Fibroblast of lung (primary cell): ENCODE measurements at regions not wholly inside any gene's neighbourhood (a gene's known extent, or its start where the extent isn't known, plus 50 kb on each side); places are given as distances from the start of the nearest gene placed in this dataset.

Experiments used
- DNase-seq, 2 donors: peaks; one replicate each; pipeline versions ENCODE4 v3.0.0 to v3.0.0-alpha.2; 2010; ENCODE audit warnings: low read depth in 2 of 2
- H2AFZ ChIP-seq: 2 replicates; pipeline ENCODE4 v1.5.1; 2012; ENCODE audit warnings: low read length, control low read depth, inconsistent platforms
- H3K27ac ChIP-seq: 2 replicates; pipeline ENCODE4 v1.5.1; 2011; ENCODE audit warnings: low read length, control low read depth; ENCODE audit not compliant: insufficient read depth
- H3K27me3 ChIP-seq: 2 replicates; pipeline ENCODE4 v1.5.1; 2011; ENCODE audit warnings: mild to moderate bottlenecking, low read length; ENCODE audit not compliant: control insufficient read depth, insufficient read depth
- H3K36me3 ChIP-seq: 2 replicates; pipeline ENCODE4 v1.5.1; 2011; ENCODE audit warnings: low read length; ENCODE audit not compliant: control insufficient read depth, insufficient read depth
- H3K4me1 ChIP-seq: 2 replicates; pipeline ENCODE4 v1.5.1; 2011; ENCODE audit warnings: low read length; ENCODE audit not compliant: control insufficient read depth, insufficient read depth; ENCODE audit errors: extremely low read depth
- H3K4me2 ChIP-seq: 2 replicates; pipeline ENCODE4 v1.5.1; 2011; ENCODE audit warnings: low read length, control low read depth; ENCODE audit not compliant: insufficient read depth; ENCODE audit errors: extremely low read depth
- H3K4me3 ChIP-seq, 4 experiments: fragments of 200-600 bp in 1 of 4; sonication (generic) in 1 of 4; replicated peaks in 1 of 4; 2 replicates each; pipeline ENCODE4 v1.5.1; 2011 to 2016; ENCODE audit warnings: low read length in 4 of 4, low read depth in 3 of 4, mild to moderate bottlenecking in 3 of 4, control low read depth in 2 of 4, inconsistent platforms in 1 of 4, mixed read lengths in 1 of 4; ENCODE audit not compliant: insufficient read depth in 1 of 4; ENCODE audit errors: control extremely low read depth in 1 of 4
- H3K79me2 ChIP-seq: 2 replicates; pipeline ENCODE4 v1.5.1; 2012; ENCODE audit warnings: mild to moderate bottlenecking, low read length, inconsistent platforms; ENCODE audit not compliant: control insufficient read depth, insufficient read depth
- H3K9ac ChIP-seq: 2 replicates; pipeline ENCODE4 v1.5.1; 2011; ENCODE audit warnings: mild to moderate bottlenecking, low read length, control low read depth; ENCODE audit not compliant: insufficient read depth
- H3K9me3 ChIP-seq: 2 replicates; pipeline ENCODE4 v1.5.1; 2012; ENCODE audit warnings: low read depth, low read length; ENCODE audit not compliant: control insufficient read depth, insufficient read depth
- H4K20me1 ChIP-seq: 2 replicates; pipeline ENCODE4 v1.5.1; 2011; ENCODE audit warnings: low read length; ENCODE audit not compliant: control insufficient read depth, insufficient read depth; ENCODE audit errors: extremely low read depth
- EZH2 ChIP-seq: IDR thresholded peaks from 2 replicates; pipeline ENCODE4 v1.5.1; 2012; ENCODE audit warnings: low read length, control low read depth, mild to moderate bottlenecking; ENCODE audit errors: missing control alignments
- TF ChIP-seq, protein P1 (sequence below), 2 donors: IDR thresholded peaks in 1 of 2; conservative IDR thresholded peaks in 1 of 2; 1 replicate in 1 of 2; 2 replicates in 1 of 2; pipeline ENCODE4 v1.5.1; 2011 to 2012; ENCODE audit warnings: low read length in 2 of 2, control low read depth in 1 of 2, inconsistent platforms in 1 of 2, low read depth in 1 of 2, mild to moderate bottlenecking in 1 of 2

DNA sequence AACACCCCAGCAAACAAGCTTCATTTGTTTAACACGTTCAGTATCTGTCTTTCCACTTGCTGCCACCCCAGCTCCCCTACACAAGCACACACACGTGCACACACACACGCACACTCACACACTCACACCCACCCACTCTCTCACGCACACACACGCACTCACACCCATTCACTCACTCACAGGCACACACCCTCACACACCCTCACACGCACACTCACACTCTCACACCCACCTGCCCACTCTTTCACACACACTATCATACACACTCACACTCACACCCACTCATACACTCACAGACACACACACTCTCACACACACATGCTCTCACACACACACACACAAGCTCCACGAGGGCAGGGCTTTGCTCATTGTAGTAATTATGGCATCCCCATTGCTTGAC lies 378.8 kb upstream of the SULF2 start:
- Histone ChIP-seq H3K4me3 (no peak overlapping the region), H3K4me1 (no peaks in the 10 kb centered on the region), H3K27ac (no peak overlapping the region), H3K9ac (no peak overlapping the region), H3K36me3 (no peaks in the 10 kb centered on the region), H3K9me3 (no peaks in the 10 kb centered on the region), H2AFZ (no peak overlapping the region), H4K20me1 (no peaks in the 10 kb centered on the region), H3K27me3 (no peaks in the 10 kb centered on the region), H3K79me2 (no peaks in the 10 kb centered on the region), H3K4me2 (no peak overlapping the region)
- TF ChIP-seq, protein P1, sequence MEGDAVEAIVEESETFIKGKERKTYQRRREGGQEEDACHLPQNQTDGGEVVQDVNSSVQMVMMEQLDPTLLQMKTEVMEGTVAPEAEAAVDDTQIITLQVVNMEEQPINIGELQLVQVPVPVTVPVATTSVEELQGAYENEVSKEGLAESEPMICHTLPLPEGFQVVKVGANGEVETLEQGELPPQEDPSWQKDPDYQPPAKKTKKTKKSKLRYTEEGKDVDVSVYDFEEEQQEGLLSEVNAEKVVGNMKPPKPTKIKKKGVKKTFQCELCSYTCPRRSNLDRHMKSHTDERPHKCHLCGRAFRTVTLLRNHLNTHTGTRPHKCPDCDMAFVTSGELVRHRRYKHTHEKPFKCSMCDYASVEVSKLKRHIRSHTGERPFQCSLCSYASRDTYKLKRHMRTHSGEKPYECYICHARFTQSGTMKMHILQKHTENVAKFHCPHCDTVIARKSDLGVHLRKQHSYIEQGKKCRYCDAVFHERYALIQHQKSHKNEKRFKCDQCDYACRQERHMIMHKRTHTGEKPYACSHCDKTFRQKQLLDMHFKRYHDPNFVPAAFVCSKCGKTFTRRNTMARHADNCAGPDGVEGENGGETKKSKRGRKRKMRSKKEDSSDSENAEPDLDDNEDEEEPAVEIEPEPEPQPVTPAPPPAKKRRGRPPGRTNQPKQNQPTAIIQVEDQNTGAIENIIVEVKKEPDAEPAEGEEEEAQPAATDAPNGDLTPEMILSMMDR (conservative IDR thresholded peaks at IDR 0.05 in 1 of 2, IDR thresholded peaks at IDR 0.05 in 1 of 2; ENCODE audit: low read depth in 1 of 2, low read length in 2 of 2), result no peak
- TF ChIP-seq EZH2, result no peak
- DNase-seq, result no peak

DNA sequence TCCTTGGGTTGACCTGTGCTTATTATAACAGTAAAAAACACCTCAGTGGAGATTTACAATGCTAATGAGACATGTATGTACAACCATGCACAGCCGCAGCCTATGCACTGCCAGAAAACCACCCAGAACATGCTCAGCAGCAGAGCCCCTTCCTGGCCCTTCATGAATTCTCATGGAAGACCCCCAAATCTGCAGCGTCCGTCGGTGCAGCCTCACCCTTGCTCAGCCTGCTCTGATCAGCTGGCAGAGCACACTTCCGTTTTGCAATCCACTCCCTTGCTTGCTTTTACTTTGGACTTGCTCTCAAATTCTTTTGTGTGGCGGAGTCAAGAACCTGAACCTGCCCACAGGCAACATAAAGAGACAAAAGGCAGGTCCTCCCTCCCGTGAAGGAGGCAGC lies 378.2 kb upstream of the SULF2 start:
- Histone ChIP-seq H3K36me3 (no peaks in the 10 kb centered on the region), H4K20me1 (no peaks in the 10 kb centered on the region), H3K27me3 (no peaks in the 10 kb centered on the region), H3K4me1 (no peaks in the 10 kb centered on the region), H3K9ac (no peak overlapping the region), H3K79me2 (no peaks in the 10 kb centered on the region), H3K4me2 (no peak overlapping the region), H3K4me3 (no peak overlapping the region), H3K27ac (no peak overlapping the region), H2AFZ (no peak overlapping the region), H3K9me3 (no peaks in the 10 kb centered on the region)
- TF ChIP-seq, protein P1 (conservative IDR thresholded peaks at IDR 0.05 in 1 of 2, IDR thresholded peaks at IDR 0.05 in 1 of 2; ENCODE audit: low read depth in 1 of 2, low read length in 2 of 2), result no peak
- no peak for TF ChIP-seq EZH2
- no peak for DNase-seq

DNA sequence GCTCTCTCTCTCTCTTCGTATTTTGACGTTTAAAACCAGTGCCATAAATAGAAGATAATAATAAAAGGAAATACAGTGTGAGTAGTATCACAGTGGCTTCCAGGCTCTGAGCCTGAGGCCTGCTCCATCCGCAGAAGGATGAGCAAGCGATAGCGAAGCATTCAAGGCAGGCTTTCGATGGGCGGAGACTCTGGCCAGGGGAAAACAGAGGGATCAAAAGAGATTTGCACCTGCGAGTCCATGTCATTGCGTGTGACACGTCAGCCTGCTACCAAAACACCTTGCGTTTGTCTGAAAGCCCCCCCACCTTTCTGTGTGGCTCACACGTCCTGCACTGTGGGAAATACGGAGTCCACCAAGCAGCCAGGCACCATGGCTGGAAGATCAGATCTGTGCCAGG lies 377.3 kb upstream of the SULF2 start:
- no peaks in the 10 kb centered on the region for H3K9me3 ChIP-seq
- no peaks in the 10 kb centered on the region for H3K79me2 ChIP-seq
- TF ChIP-seq EZH2, result no peak
- TF ChIP-seq, protein P1 (conservative IDR thresholded peaks at IDR 0.05 in 1 of 2, IDR thresholded peaks at IDR 0.05 in 1 of 2; ENCODE audit: low read depth in 1 of 2, low read length in 2 of 2), result no peak
- no peak overlapping the region for H3K9ac ChIP-seq
- H4K20me1 ChIP-seq, result no peaks in the 10 kb centered on the region
- H3K36me3 ChIP-seq, result no peaks in the 10 kb centered on the region
- no peak overlapping the region for H3K4me3 ChIP-seq
- no peak overlapping the region for H3K4me2 ChIP-seq
- no peak overlapping the region for H2AFZ ChIP-seq
- no peaks in the 10 kb centered on the region for H3K27me3 ChIP-seq
- no peaks in the 10 kb centered on the region for H3K4me1 ChIP-seq
- H3K27ac ChIP-seq, result no peak overlapping the region
- DNase-seq, result no peak
